H7 (cell line): ENCODE measurements at regions not wholly inside any gene's neighbourhood (a gene's known extent, or its start where the extent isn't known, plus 50 kb on each side); places are given as distances from the start of the nearest gene placed in this dataset.

ENCODE experiments used
- DNase-seq: peaks from one replicate; pipeline ENCODE4 v3.0.0; 2012
- H3K27me3 ChIP-seq: 2 replicates; pipeline ENCODE4 v1.6.0; 2011; ENCODE audit warnings: mild to moderate bottlenecking, low read length; ENCODE audit not compliant: control insufficient read depth, insufficient read depth
- H3K36me3 ChIP-seq: replicated peaks from 2 replicates; pipeline ENCODE4 v1.5.1; 2011; ENCODE audit warnings: low read length; ENCODE audit not compliant: control insufficient read depth, insufficient read depth
- H3K4me3 ChIP-seq: 2 replicates; pipeline ENCODE4 v1.5.1; 2011; ENCODE audit warnings: low read depth, mild to moderate bottlenecking, control low read depth, low read length, moderate library complexity; ENCODE audit not compliant: insufficient read depth

DNA sequence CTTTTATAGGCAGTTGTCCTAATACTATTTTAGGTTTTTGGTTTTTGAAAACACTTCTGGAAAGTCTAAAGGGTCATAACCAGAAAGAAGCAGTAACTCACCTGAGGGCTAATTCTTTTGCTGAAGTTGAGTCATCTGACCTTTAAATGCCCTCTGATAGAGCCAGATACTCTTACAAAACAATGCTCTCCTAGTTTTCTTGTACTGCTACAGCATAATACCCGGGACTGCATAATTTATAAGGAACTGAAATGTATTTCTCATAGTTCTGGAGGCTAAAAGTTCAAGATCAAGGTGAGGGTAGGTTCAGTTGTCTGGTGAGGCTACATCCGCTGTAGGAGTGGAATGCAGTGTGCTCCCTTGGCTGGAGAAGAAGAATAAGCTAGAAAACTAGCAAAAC lies 670.3 kb downstream of the TLE4 start:
- H3K27me3 ChIP-seq = no peaks in the 10 kb centered on the region
- H3K36me3 ChIP-seq = no peaks in the 10 kb centered on the region
- no peak for DNase-seq
- H3K4me3 ChIP-seq = no peak overlapping the region

DNA sequence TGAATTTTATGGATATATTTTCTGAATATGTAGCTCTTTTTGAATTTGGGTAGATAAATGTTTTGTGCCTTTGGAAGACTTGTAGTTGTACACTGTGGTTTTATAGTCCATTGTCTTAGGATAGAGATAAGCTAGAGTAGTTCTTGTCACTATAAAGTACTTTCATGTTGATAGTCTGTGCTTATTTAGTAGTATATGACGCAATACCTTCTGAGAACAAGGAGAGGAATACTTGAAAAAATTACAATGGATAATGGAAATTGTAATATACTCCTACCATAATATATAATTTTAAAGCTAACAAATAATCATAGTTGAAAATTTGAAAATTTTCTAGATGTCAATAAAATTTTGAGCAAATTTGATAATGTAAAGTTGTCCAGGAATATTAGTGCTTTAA lies 664.0 kb downstream of the TLE4 start:
- no peaks in the 10 kb centered on the region for H3K36me3 ChIP-seq
- no peak for DNase-seq

DNA sequence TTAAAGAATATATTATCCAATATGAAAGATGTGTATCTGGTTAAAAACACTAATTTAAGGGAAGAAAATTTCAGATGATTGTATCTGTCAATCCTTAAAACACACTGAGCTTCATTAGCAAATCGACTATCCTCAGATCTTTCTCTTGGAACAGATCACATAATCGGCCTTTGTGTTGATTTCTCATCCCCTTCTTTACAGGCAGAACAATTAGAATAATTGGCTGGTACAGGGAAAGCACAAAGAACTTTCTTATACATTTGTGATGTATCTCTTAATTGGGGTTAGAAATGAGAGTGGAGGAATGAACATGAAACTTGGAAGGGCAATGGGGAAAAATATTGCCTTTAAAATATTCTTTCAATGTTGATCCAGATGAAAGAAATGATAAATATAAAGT lies 662.1 kb downstream of the TLE4 start:
- no peaks in the 10 kb centered on the region for H3K27me3 ChIP-seq
- H3K36me3 ChIP-seq = no peaks in the 10 kb centered on the region
- no peak for DNase-seq
- no peak overlapping the region for H3K4me3 ChIP-seq

More for the DNA sequence above, 664.0 kb downstream of the TLE4 start:
- Histone ChIP-seq H3K27me3 (no peaks in the 10 kb centered on the region), H3K4me3 (no peak overlapping the region)

DNA sequence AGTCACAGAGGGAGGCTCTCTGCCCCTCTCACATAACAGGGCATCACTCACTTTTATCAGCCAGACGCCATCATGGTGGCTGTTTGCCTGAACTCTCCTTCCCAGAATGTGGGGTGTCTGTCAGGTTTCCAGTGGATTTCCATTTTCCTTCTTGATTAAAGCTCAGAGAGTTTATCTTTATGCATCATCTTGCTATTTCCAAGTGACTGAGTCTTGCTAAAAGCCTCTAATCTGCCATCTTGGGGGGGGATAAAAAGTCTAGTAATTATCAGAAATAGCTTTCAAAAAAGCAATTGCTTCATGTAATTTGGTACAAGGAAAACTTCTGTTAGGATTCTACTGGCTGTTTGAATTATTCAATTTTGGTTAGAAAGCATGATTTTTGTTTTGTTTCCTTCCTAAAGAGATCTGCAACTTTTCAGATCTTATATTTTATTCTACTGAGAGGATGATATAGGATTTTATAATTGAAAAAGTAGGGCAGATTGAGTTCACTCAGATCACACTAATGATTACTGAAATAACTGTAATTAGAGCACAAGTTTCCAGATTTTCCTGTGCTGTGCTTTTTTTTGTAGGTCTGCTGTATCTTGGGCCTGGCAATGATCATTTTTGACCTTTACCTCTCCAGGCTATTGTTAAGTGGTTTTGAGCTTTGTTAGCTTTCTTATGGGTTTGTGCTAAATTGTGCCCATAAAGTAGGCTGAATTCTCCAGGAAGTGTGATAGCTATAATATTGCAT lies 661.5 kb downstream of the TLE4 start:
- Histone ChIP-seq H3K36me3 (no peaks in the 10 kb centered on the region), H3K4me3 (no peak overlapping the region), H3K27me3 (no peaks in the 10 kb centered on the region)
- no peak for DNase-seq

DNA sequence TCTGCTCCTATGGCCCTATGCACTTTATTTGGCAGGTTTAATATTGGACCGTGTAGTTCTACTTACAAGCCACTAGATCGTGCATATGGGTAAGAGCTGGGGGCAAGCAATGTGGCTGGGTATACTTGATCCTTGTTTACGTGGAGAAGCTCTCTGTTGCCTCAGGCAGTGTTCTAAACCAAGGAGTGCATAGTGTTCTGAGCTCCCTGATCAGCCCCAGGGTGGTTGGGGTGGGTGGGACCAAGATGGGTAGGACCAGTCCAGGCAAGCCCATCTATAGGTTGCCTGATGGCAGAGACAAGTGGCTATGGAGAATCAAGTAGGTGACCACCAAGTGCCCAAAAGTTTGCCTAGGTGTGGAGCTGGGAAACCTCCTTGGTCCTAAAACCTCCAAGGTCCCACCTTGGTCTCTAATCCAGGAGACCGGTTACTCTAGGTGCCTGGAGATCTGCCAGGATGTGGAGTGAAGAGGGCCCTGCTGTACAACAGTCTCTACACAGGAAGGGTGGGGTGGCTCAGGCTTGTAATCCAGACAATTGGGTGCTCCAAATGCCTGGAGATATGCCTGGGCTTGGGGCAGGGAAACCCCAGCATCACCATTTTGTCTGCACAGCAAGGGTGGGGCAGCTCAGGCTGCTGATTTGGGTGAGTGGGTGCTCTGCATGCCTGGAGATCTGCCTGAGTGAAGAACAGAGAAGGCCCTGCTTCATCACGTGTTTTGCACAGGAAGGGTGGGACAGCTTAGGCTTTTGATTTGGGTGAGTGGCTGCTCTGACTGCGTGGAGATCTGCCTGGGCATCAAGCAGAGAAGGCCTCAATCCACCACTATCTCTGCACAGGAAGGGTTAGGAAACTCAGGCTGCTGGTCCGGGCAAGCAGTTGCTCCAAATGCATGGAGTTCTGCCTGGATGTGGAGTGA lies 659.8 kb downstream of the TLE4 start:
- H3K36me3 ChIP-seq = no peaks in the 10 kb centered on the region
- no peak for DNase-seq
- H3K27me3 ChIP-seq = no peaks in the 10 kb centered on the region
- H3K4me3 ChIP-seq = no peak overlapping the region

DNA sequence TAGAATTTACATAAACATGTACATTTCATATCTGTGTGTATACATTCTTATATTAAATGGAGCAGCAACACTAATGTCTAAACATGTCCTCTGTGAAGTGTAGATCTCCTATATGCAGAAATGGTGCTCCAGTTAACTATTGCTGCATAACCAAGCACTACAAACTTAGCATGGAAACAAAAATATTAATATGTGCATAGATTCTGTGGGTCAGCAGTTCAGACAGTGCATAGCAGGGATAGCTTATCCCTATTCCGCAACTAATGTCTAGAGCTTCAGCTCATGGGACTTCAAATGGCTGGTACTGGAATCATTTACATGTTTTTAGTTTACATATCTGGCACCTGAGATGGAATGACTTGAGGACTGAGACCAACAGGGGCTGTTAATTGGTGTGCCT lies 652.1 kb downstream of the TLE4 start:
- Histone ChIP-seq H3K4me3 (no peak overlapping the region), H3K27me3 (no peaks in the 10 kb centered on the region), H3K36me3 (no peaks in the 10 kb centered on the region)
- no peak for DNase-seq

DNA sequence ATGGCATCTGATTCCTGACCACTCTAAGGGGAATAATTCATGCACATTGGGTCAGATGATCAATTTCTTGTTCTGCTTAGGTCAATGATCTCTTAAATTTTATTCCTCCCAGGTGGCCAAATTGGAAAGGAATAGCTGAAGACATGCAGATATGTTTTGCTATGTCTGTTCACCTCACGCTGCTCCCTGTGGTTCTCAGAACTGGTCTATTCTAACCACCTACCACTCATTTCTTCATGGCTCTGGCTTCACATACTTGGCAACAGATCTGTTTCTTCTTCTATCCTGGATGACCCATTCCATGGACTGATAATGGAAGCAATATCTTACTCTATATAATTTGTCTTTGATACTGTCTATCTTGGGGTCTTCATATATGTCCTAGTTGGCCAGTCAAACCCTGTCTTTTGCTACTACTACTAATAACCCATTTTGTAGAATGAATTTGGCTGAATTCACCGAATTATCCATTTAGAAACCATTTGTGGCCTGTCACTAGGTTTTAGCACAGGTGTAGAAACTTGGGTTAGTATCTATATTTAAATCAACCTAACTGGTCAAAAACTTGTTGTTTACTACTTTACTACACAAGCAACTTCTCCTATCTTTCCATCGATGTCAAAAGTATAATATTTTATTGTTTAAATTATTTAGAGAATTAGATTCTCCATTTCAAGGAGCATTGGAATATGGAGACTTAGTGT lies 650.9 kb downstream of the TLE4 start:
- DNase-seq = no peak
- no peak overlapping the region for H3K4me3 ChIP-seq
- no peaks in the 10 kb centered on the region for H3K27me3 ChIP-seq
- H3K36me3 ChIP-seq = no peaks in the 10 kb centered on the region

DNA sequence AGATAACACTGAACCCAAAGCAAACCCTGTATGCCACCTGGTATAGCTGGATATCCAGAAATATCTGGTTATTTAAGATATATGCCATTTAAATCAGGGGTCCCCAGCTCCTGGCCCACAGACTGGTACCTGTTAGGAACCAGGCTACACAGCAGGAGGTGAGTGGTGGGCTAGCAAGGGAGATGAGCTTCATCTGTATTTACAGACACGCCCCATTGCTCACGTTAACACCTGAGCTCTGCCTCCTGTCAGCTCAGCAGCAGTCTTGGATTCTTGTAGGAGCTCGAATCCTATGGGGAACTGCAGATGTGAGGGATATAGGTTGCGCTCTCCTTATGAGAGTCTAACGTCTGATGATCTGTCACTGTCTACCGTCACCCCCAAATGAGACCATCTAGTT lies 646.6 kb downstream of the TLE4 start:
- no peak for DNase-seq
- H3K36me3 ChIP-seq = no peaks in the 10 kb centered on the region
- no peaks in the 10 kb centered on the region for H3K27me3 ChIP-seq
- no peak overlapping the region for H3K4me3 ChIP-seq

DNA sequence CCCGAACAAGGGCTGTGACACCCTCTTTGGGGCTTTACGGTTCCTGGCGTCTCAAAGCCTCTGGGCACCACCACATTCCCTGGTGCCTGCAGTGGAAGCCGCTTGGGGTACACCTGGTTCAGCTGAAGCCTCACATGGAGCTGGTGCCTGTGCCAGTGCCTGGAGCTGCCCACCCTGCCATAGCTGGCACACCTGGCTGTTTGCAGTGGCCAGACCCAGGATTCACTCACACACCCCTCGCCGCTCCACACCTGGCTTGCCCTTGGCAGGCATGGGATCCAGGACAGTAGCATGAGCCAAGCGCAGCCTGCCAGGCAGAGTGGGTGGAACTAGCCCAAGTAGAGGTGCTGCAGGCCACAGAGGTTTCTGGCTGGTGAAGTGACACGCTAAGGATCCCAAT lies 641.8 kb downstream of the TLE4 start:
- H3K4me3 ChIP-seq = no peak overlapping the region
- no peaks in the 10 kb centered on the region for H3K27me3 ChIP-seq
- no peak for DNase-seq
- no peaks in the 10 kb centered on the region for H3K36me3 ChIP-seq

DNA sequence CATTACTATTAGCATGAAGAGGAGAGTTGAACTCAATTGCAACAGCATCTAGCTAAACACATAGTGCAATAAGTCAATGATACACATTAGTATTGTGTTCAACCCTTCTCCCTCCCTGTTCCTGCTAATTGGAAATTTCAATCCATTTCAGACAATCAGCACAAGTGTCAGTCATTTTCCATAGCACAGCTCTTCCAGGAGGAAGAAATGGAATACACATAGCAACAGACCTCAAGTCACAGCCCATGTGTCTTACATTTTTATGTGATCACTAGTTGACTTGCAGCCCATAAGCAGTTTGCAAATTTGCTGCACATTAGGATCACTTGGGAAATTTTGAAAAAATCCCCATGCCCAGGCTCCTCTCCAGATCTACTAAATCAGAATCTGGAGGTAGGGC lies 636.9 kb downstream of the TLE4 start:
- Histone ChIP-seq H3K4me3 (no peak overlapping the region), H3K36me3 (no peaks in the 10 kb centered on the region), H3K27me3 (no peaks in the 10 kb centered on the region)
- no peak for DNase-seq

DNA sequence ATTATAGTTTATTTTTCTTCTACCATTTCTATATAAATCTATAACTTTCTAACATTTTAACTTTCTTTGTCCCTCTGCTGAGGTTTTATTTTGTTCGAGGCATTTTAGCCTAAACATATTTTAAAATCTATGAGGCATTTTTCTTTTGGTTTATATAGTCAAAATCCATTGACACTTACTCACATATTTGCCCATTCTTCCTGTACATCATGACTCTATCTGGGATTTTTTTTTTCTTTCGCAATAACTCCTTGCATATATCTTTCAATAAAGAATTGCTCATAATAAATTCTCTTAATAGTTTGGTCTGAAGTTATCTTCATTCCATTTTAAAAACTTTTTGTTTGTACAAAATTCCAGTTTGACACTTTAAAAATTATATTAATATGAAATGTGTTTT lies 632.3 kb downstream of the TLE4 start:
- Histone ChIP-seq H3K4me3 (no peak overlapping the region), H3K27me3 (no peaks in the 10 kb centered on the region)
- DNase-seq = no peak

DNA sequence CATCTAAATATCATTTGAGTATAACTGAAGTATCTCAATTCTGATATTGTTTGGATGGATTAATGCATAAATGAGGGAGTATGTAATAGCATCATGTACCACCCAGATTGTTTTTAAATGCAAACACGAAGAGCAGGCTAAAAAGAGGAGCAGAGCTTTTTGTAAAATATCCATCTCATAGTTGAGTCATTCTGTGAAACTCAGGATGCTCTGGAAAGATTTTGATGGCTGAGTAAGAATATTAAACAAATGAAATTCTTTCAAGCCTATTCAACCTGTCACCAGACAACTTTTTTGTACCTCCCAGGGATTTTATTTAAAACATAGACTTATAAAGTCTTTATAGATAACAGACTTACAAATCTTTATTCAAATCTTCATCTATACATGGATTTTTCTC lies 625.9 kb downstream of the TLE4 start:
- DNase-seq = no peak
- Histone ChIP-seq H3K4me3 (no peak overlapping the region), H3K27me3 (no peaks in the 10 kb centered on the region), H3K36me3 (no peaks in the 10 kb centered on the region)

More for the DNA sequence above, 632.3 kb downstream of the TLE4 start:
- no peaks in the 10 kb centered on the region for H3K36me3 ChIP-seq

DNA sequence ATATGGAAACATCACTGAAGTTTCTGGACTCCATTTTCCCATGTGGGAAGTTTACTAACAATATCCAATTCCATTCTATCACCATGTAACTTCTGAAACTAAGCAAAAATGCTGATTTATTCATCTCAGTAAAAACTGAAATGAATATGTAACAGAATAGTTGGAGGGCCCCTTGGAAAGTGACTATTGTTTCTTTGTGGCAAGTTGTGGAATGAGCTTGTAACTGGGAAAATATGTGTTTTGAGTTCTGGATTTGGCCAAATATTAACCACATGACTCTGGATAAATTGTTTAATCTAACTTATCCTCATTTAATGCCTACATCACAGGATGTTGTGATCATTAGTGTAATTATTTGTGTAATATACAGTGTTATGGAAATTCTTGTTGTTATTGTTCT lies 619.3 kb downstream of the TLE4 start:
- Histone ChIP-seq H3K36me3 (no peaks in the 10 kb centered on the region), H3K4me3 (no peak overlapping the region), H3K27me3 (no peaks in the 10 kb centered on the region)
- DNase-seq = no peak

DNA sequence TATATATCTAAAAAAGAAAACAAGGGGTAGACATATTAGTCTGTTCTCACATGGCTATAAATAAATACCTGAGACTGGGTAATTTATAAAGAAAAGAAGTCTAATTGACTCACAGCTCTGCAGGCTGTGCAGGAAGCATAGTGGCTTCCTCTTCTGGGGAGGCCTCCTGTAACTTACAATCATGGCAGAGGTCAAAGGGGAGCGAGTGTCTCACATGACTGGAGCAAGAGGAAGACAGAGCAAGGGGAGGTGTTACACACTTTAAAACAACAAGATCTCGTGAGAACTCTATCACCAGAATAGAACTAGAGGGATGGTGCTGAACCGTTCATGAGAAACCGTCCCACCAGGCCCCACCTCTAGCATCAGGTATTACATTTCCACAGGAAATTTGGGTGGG lies 616.8 kb downstream of the TLE4 start:
- no peak overlapping the region for H3K4me3 ChIP-seq
- H3K27me3 ChIP-seq = no peaks in the 10 kb centered on the region
- DNase-seq = no peak
- H3K36me3 ChIP-seq = no peaks in the 10 kb centered on the region
